ENCODE measurements at regions not wholly inside any gene's neighbourhood (a gene's known extent, or its start where the extent isn't known, plus 50 kb on each side); places are given as distances from the start of the nearest gene placed in this dataset.

GRCh38 chr5:143664623-143665022, 147.3 kb upstream of the HMHB1 start:
- TF ChIP-seq CTCF (IDR thresholded peaks at IDR 0.05) (no peak), EZH2phosphoT487 (IDR thresholded peaks at IDR 0.05) (no peak)
